Endodermal cell (in vitro differentiated cells): ENCODE measurements at regions not wholly inside any gene's neighbourhood (a gene's known extent, or its start where the extent isn't known, plus 50 kb on each side); places are given as distances from the start of the nearest gene placed in this dataset.

Experiments used
- DNase-seq: peaks from one replicate; pipeline ENCODE4 v3.0.0-alpha.2; 2017
- H3K27ac ChIP-seq: 2 replicates; pipeline ENCODE4 v1.5.1; 2013; ENCODE audit warnings: mild to moderate bottlenecking, low read depth, low read length, moderate library complexity
- H3K27me3 ChIP-seq: 2 replicates; pipeline ENCODE4 v1.6.1; 2013; ENCODE audit warnings: mild to moderate bottlenecking, low read length, moderate library complexity; ENCODE audit not compliant: insufficient read depth, control insufficient read depth, poor library complexity, severe bottlenecking
- H3K36me3 ChIP-seq: 2 replicates; pipeline ENCODE4 v1.7.0; 2013; ENCODE audit warnings: mild to moderate bottlenecking, low read length, moderate library complexity; ENCODE audit not compliant: control insufficient read depth, insufficient read depth
- H3K4me1 ChIP-seq: one replicate; pipeline ENCODE4 v1.7.0; 2013; ENCODE audit warnings: low read length; ENCODE audit not compliant: control insufficient read depth, insufficient read depth
- H3K4me3 ChIP-seq: 2 replicates; pipeline ENCODE4 v1.5.1; 2013; ENCODE audit warnings: mild to moderate bottlenecking, low read length, moderate library complexity
- H3K9ac ChIP-seq: 2 replicates; pipeline ENCODE4 v1.6.1; 2013; ENCODE audit warnings: mild to moderate bottlenecking, low read length, moderate library complexity; ENCODE audit not compliant: poor library complexity, severe bottlenecking; ENCODE audit errors: extremely low read depth
- H3K9me3 ChIP-seq: 2 replicates; pipeline ENCODE4 v1.6.1; 2013; ENCODE audit warnings: mild to moderate bottlenecking, low read length, moderate library complexity; ENCODE audit not compliant: control insufficient read depth
- H3K27ac Mint-ChIP-seq: 2 replicates; pipeline ENCODE4 v1.8.0; 2020; ENCODE audit warnings: mixed read lengths
- H3K27me3 Mint-ChIP-seq: 2 replicates; pipeline ENCODE4 v1.8.0; 2021; ENCODE audit warnings: mild to moderate bottlenecking, mixed read lengths; ENCODE audit not compliant: insufficient read depth
- H3K36me3 Mint-ChIP-seq: 2 replicates; pipeline ENCODE4 v1.8.0; 2020; ENCODE audit warnings: low read depth, mixed read lengths
- H3K4me1 Mint-ChIP-seq: 2 replicates; pipeline ENCODE4 v1.8.0; 2020; ENCODE audit warnings: mixed read lengths
- H3K4me3 Mint-ChIP-seq: 2 replicates; pipeline ENCODE4 v1.8.0; 2020; ENCODE audit warnings: mild to moderate bottlenecking, moderate library complexity, mixed read lengths
- H3K9me3 Mint-ChIP-seq: 2 replicates; pipeline ENCODE4 v1.8.0; 2020; ENCODE audit warnings: mild to moderate bottlenecking, mixed read lengths
- WGBS, 2 experiments: methylation state at CpG; one replicate each; pipeline versions ENCODE4 v1.1.5 to v1.1.7; 2013; ENCODE audit warnings: missing lambda C conversion rate in 2 of 2, mixed read lengths in 1 of 2; ENCODE audit not compliant: insufficient coverage in 1 of 2, insufficient read length in 1 of 2; 5-methylcytosine and 5-hydroxymethylcytosine counted together
- TF ChIP-seq, protein P1 (sequence below): fragments of 200-600 bp; sonication (generic); conservative IDR thresholded peaks from 2 replicates; pipeline ENCODE4 v1.5.0; 2021; ENCODE audit warnings: antibody characterized with exemption, mild to moderate bottlenecking

DNA sequence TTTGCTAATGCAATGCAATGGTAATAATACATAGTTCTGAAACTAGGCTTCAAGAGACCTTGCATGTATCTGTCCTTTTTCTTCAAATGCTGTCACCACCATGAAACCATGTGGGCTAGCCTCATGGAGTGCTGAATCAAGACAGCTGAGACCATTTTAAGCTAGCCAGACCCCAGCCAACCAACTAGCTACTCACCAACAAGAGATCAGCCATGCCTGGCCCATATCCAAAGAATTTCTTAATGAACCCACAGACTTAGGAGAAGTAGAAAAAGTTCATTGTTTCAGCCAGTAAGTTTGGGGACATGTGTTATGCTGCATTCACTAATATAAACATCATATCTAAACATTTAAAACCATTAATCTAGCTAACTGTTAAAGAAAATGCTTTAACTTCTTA, 139.8 kb upstream of the EDIL3 start:
- Histone ChIP-seq H3K36me3 (no peaks in the 10 kb centered on the region), H3K9ac (no peak overlapping the region), H3K27me3 (no peaks in the 10 kb centered on the region), H3K9me3 (no peaks in the 10 kb centered on the region), H3K27ac (no peak overlapping the region), H3K4me3 (no peak overlapping the region), H3K4me1 (no peaks in the 10 kb centered on the region)
- no peaks in the 10 kb centered on the region for H3K27me3 Mint-ChIP-seq
- no peaks in the 10 kb centered on the region for H3K4me1 Mint-ChIP-seq
- DNase-seq = no peak
- H3K9me3 Mint-ChIP-seq = no peaks in the 10 kb centered on the region
- no peak overlapping the region for H3K27ac Mint-ChIP-seq
- H3K4me3 Mint-ChIP-seq = no peak overlapping the region
- no peaks in the 10 kb centered on the region for H3K36me3 Mint-ChIP-seq
- TF ChIP-seq, protein P1, sequence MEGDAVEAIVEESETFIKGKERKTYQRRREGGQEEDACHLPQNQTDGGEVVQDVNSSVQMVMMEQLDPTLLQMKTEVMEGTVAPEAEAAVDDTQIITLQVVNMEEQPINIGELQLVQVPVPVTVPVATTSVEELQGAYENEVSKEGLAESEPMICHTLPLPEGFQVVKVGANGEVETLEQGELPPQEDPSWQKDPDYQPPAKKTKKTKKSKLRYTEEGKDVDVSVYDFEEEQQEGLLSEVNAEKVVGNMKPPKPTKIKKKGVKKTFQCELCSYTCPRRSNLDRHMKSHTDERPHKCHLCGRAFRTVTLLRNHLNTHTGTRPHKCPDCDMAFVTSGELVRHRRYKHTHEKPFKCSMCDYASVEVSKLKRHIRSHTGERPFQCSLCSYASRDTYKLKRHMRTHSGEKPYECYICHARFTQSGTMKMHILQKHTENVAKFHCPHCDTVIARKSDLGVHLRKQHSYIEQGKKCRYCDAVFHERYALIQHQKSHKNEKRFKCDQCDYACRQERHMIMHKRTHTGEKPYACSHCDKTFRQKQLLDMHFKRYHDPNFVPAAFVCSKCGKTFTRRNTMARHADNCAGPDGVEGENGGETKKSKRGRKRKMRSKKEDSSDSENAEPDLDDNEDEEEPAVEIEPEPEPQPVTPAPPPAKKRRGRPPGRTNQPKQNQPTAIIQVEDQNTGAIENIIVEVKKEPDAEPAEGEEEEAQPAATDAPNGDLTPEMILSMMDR = no peak

DNA sequence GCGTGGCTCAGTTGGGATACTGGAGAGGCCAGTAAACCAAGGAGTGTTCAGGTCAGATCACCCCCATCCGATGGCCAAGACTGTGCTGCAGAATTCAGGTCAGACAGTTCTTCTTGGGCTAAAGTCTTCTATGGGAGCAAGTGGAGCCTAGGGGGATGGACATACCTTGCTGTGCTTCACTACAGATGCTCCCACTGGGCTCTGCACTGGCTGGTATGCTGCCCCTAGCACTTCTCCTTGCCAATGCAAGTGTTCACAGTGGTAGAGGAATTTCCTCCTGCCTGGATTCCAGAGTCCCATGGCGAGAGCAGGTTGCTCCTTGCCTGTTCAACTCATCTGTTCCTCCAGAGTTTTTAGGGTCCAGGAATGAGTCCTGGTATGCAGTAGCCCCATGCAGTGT, 134.2 kb upstream of the EDIL3 start:
- H3K4me1 Mint-ChIP-seq = peaks cover 4% of the 10 kb centered on the region
- no peak overlapping the region for H3K27ac Mint-ChIP-seq
- no peaks in the 10 kb centered on the region for H3K36me3 ChIP-seq
- H3K27me3 ChIP-seq = no peaks in the 10 kb centered on the region
- WGBS, 2 experiments = 90% methylated on average over 2 to 3 of the region's 3 CpGs
- no peak for DNase-seq
- H3K9me3 Mint-ChIP-seq = peaks cover 1% of the 10 kb centered on the region
- no peaks in the 10 kb centered on the region for H3K36me3 Mint-ChIP-seq
- H3K9ac ChIP-seq = no peak overlapping the region
- no peak overlapping the region for H3K4me3 ChIP-seq
- H3K4me1 ChIP-seq = no peaks in the 10 kb centered on the region
- no peak overlapping the region for H3K27ac ChIP-seq
- TF ChIP-seq, protein P1 = peak; percentile 10
- no peak overlapping the region for H3K4me3 Mint-ChIP-seq
- no peaks in the 10 kb centered on the region for H3K27me3 Mint-ChIP-seq
- H3K9me3 ChIP-seq = no peaks in the 10 kb centered on the region

DNA sequence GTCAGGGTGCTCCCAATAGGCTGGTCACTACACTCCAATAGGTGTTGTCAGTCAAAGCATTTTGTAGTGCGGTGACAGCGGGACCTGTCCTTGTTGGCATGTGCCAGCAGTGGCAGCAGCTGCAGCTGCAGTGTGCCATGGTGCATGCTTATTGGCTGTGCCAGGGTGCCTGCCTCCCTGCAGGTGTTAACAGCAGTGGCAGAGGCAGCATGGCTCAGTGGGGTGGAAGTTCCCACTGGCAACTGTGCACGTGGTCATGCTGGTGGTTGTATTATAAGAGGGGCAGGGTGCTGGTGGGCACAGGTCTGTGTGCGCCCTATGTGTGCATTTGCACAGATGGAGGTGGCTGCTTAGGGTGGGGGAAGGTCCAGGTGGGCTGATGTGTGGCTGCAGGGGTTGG, 133.7 kb upstream of the EDIL3 start:
- Mint-ChIP-seq H3K9me3 (peaks cover 1% of the 10 kb centered on the region), H3K27ac (no peak overlapping the region), H3K4me1 (peaks cover 4% of the 10 kb centered on the region), H3K36me3 (no peaks in the 10 kb centered on the region), H3K4me3 (no peak overlapping the region), H3K27me3 (no peaks in the 10 kb centered on the region)
- no peaks in the 10 kb centered on the region for H3K36me3 ChIP-seq
- no peaks in the 10 kb centered on the region for H3K4me1 ChIP-seq
- H3K4me3 ChIP-seq = no peak overlapping the region
- H3K27ac ChIP-seq = no peak overlapping the region
- no peak for DNase-seq
- H3K9ac ChIP-seq = no peak overlapping the region
- H3K9me3 ChIP-seq = no peaks in the 10 kb centered on the region
- 92 to 94% methylated on average over 3 to 4 of the region's 4 CpGs for WGBS, 2 experiments
- no peaks in the 10 kb centered on the region for H3K27me3 ChIP-seq
- TF ChIP-seq, protein P1 = no peak
